Lower lobe of right lung (tissue), 2 donors: ENCODE measurements at regions not wholly inside any gene's neighbourhood (a gene's known extent, or its start where the extent isn't known, plus 50 kb on each side); places are given as distances from the start of the nearest gene placed in this dataset.

Experiments used
- ATAC-seq, 2 donors: fragments of 200-7000 bp; cut with Tn5 transposase; one replicate each; pipeline ENCODE4 v1.9.1; 2020 to 2022; ENCODE audit warnings: mild to moderate bottlenecking in 2 of 2, moderate library complexity in 2 of 2
- DNase-seq: peaks from one replicate; pipeline ENCODE4 v3.0.0-alpha.2; 2020
- H3K27ac ChIP-seq: fragments of 200-600 bp; one replicate; pipeline ENCODE4 v1.8.0; 2022
- H3K27me3 ChIP-seq: fragments of 200-600 bp; one replicate; pipeline ENCODE4 v1.8.0; 2022; ENCODE audit warnings: low read depth
- H3K36me3 ChIP-seq: fragments of 200-600 bp; one replicate; pipeline ENCODE4 v1.8.0; 2022; ENCODE audit warnings: mild to moderate bottlenecking
- H3K4me1 ChIP-seq: fragments of 200-600 bp; one replicate; pipeline ENCODE4 v1.8.0; 2022
- H3K4me3 ChIP-seq: fragments of 200-600 bp; one replicate; pipeline ENCODE4 v1.8.0; 2022; ENCODE audit warnings: mild to moderate bottlenecking
- H3K9me3 ChIP-seq: fragments of 200-600 bp; one replicate; pipeline ENCODE4 v1.8.0; 2022
- intact Hi-C: fragments of 100-400 bp; cut with DNase I; formaldehyde crosslinking; loops from one replicate; pipeline ENCODE4 v1.11.0; 2022
- TF ChIP-seq, protein P1 (sequence below): fragments of 200-600 bp; IDR thresholded peaks from one replicate; pipeline ENCODE4 v1.8.0; 2022; ENCODE audit warnings: antibody characterized with exemption, mild to moderate bottlenecking
- donor health status: DM: no; HTN: yes; CAD: no; lungs with severe emphysema.

DNA sequence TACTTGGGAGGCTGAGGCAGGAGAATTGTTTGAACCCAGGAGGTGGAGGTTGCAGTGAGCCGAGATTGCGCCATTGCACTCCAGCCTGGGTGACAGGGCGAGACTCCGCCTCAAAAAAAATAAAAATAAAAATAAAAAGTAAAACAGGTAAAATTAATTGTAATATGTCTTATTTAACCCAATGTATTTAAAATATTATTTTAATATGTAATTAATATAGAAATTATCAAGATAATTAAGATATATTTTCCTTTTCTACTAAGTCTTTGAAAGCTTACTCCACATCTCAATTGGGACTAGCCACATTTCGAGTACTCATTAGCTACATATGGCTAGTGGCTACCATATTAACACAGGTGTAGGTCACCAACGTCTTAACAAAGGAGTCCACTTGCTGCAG, 61.6 kb upstream of the IPO9 start:
- peaks cover 13% of the 10 kb centered on the region for H3K9me3 ChIP-seq
- TF ChIP-seq, protein P1, sequence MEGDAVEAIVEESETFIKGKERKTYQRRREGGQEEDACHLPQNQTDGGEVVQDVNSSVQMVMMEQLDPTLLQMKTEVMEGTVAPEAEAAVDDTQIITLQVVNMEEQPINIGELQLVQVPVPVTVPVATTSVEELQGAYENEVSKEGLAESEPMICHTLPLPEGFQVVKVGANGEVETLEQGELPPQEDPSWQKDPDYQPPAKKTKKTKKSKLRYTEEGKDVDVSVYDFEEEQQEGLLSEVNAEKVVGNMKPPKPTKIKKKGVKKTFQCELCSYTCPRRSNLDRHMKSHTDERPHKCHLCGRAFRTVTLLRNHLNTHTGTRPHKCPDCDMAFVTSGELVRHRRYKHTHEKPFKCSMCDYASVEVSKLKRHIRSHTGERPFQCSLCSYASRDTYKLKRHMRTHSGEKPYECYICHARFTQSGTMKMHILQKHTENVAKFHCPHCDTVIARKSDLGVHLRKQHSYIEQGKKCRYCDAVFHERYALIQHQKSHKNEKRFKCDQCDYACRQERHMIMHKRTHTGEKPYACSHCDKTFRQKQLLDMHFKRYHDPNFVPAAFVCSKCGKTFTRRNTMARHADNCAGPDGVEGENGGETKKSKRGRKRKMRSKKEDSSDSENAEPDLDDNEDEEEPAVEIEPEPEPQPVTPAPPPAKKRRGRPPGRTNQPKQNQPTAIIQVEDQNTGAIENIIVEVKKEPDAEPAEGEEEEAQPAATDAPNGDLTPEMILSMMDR, result no peak
- H3K4me1 ChIP-seq, result no peaks in the 10 kb centered on the region
- no peak for DNase-seq
- H3K27me3 ChIP-seq, result no peaks in the 10 kb centered on the region
- no peak overlapping the region for H3K4me3 ChIP-seq
- no peak for ATAC-seq
- no peaks in the 10 kb centered on the region for H3K36me3 ChIP-seq
- H3K27ac ChIP-seq, result no peak overlapping the region
- intact Hi-C loops, result no loop called here

DNA sequence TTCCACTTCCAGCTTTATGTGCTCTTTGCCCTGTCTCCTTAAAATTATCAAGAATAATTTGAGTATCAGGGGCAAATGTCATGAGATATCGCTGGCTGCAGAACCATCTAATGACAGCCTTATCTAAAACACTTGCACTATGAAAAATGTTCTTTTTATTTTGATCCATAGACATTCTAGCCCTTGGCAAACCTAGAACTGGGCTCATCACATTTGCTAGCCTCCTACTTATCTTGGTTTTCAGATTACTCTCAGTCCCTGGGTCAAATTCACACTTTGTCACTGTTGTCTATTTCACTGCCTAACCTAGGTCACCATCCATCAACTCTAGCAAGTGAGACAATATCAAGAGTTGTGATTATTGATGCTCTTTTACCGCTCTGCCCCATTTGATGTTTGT, 59.9 kb upstream of the IPO9 start:
- no peaks in the 10 kb centered on the region for H3K27me3 ChIP-seq
- no peak overlapping the region for H3K4me3 ChIP-seq
- intact Hi-C loops, result no loop called here
- TF ChIP-seq, protein P1, result no peak
- H3K36me3 ChIP-seq, result no peaks in the 10 kb centered on the region
- no peak overlapping the region for H3K27ac ChIP-seq
- DNase-seq (no peak), ATAC-seq (no peak)
- H3K4me1 ChIP-seq, result peaks cover 6% of the 10 kb centered on the region
- H3K9me3 ChIP-seq, result peaks cover 14% of the 10 kb centered on the region

DNA sequence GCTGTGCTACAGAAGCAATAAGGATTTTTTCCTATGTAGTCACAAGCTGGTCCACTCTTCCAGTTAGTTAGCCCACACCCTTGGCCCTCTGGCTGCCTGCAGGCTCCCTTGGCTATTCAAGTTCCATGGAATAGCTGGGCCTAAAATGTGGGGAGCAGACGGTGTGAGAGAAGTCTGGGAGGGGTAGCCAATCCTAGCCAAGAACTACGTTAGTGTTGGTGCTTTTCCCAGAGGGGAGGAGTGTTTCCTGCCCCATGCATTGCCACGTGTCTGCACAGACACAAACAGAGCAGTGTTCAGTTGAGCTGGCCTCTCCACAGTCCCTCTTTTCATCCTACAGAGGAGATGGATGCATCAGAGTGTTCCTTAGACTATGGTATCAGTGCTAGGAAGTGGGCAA, 59.0 kb upstream of the IPO9 start:
- ATAC-seq, result no peak
- H3K4me3 ChIP-seq, result no peak overlapping the region
- intact Hi-C loops, result no loop called here
- no peaks in the 10 kb centered on the region for H3K36me3 ChIP-seq
- no peak for DNase-seq
- H3K27me3 ChIP-seq, result no peaks in the 10 kb centered on the region
- peaks cover 11% of the 10 kb centered on the region for H3K4me1 ChIP-seq
- TF ChIP-seq, protein P1, result no peak
- H3K9me3 ChIP-seq, result peaks cover 14% of the 10 kb centered on the region
- H3K27ac ChIP-seq, result no peak overlapping the region

GRCh38 chr1:201771466-201771865, 57.5 kb upstream of the IPO9 start:
- no peaks in the 10 kb centered on the region for H3K36me3 ChIP-seq
- no peaks in the 10 kb centered on the region for H3K27me3 ChIP-seq
- intact Hi-C loops, result no loop called here
- TF ChIP-seq, protein P1, result no peak
- no peak for ATAC-seq
- H3K4me3 ChIP-seq, result no peak overlapping the region
- no peak overlapping the region for H3K27ac ChIP-seq
- H3K9me3 ChIP-seq, result peaks cover 14% of the 10 kb centered on the region
- H3K4me1 ChIP-seq, result peaks cover 11% of the 10 kb centered on the region
- no peak for DNase-seq

- DNase-seq (no peak), ATAC-seq (no peak)
- Histone ChIP-seq H3K27ac (no peak overlapping the region), H3K27me3 (no peaks in the 10 kb centered on the region), H3K9me3 (peaks cover 14% of the 10 kb centered on the region), H3K4me3 (no peak overlapping the region), H3K4me1 (peaks cover 11% of the 10 kb centered on the region), H3K36me3 (no peaks in the 10 kb centered on the region)
- TF ChIP-seq, protein P1, result no peak
- intact Hi-C loops, result no loop called here
Observed at GRCh38 chr1:201772178-201772577, 56.8 kb upstream of the IPO9 start.

DNA sequence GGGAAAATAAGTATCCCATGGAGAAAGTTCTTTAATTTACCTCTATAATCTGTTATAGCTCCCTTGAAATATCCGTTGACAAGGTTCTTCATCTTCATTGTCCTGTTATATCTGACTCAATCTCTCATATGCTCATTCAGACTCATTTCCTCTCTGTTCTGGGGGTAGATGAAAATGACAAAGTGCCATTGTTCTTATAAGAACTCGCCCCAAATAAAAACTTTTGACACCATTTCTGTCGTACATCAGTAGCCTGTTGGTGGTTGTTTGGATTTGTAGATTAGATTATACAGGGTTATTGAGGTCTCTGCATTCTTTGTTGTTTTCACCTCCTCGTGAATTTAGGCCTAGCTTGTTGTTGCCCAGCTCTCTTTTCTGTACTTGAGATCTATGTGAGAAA, 55.2 kb upstream of the IPO9 start:
- no peaks in the 10 kb centered on the region for H3K27me3 ChIP-seq
- peaks cover 17% of the 10 kb centered on the region for H3K4me1 ChIP-seq
- peaks cover 14% of the 10 kb centered on the region for H3K9me3 ChIP-seq
- H3K36me3 ChIP-seq, result no peaks in the 10 kb centered on the region
- TF ChIP-seq, protein P1, result no peak
- H3K4me3 ChIP-seq, result no peak overlapping the region
- ATAC-seq (no peak), DNase-seq (no peak)
- intact Hi-C loops, result no loop called here
- no peak overlapping the region for H3K27ac ChIP-seq
